Left ventricle myocardium inferior (tissue), 1 donor: ENCODE measurements at regions not wholly inside any gene's neighbourhood (a gene's known extent, or its start where the extent isn't known, plus 50 kb on each side); places are given as distances from the start of the nearest gene placed in this dataset.

Experiments
- DNase-seq: peaks from one replicate; pipeline ENCODE4 v3.0.0-alpha.2; 2020
- H3K27ac ChIP-seq: fragments of 200-600 bp; replicated peaks from 2 replicates; pipeline ENCODE4 v1.8.0; 2021
- H3K27me3 ChIP-seq: fragments of 200-600 bp; 2 replicates; pipeline ENCODE4 v1.8.0; 2021; ENCODE audit warnings: low read depth
- H3K36me3 ChIP-seq: fragments of 200-600 bp; 2 replicates; pipeline ENCODE4 v1.8.0; 2021
- H3K4me1 ChIP-seq: fragments of 200-600 bp; 2 replicates; pipeline ENCODE4 v1.8.0; 2021
- H3K4me3 ChIP-seq: fragments of 200-600 bp; 2 replicates; pipeline ENCODE4 v1.8.0; 2021; ENCODE audit warnings: mild to moderate bottlenecking, moderate library complexity
- H3K9me3 ChIP-seq: fragments of 200-600 bp; replicated peaks from 2 replicates; pipeline ENCODE4 v1.8.0; 2021
- CTCF ChIP-seq: fragments of 200-600 bp; IDR thresholded peaks from 2 replicates; pipeline ENCODE4 v1.8.0; 2021; ENCODE audit warnings: antibody characterized with exemption, mild to moderate bottlenecking, borderline replicate concordance
- intact Hi-C: fragments of 100-400 bp; cut with micrococcal nuclease; formaldehyde crosslinking; loops from one replicate; pipeline ENCODE4 v1.11.0; 2022
- donor health status: DM: no; HTN: yes; CAD: no; lungs with severe emphysema.

- Histone ChIP-seq H3K4me1 (peaks cover 8% of the 10 kb centered on the region), H3K36me3 (no peaks in the 10 kb centered on the region), H3K4me3 (no peak overlapping the region), H3K9me3 (no peaks in the 10 kb centered on the region), H3K27ac (no peak overlapping the region), H3K27me3 (no peaks in the 10 kb centered on the region)
- intact Hi-C loops, result no loop called here
- TF ChIP-seq CTCF, result no peak
- DNase-seq, result no peak
Observed at GRCh38 chr2:100765481-100765880, 54.5 kb upstream of the NPAS2 start.

- Histone ChIP-seq H3K27me3 (no peaks in the 10 kb centered on the region), H3K4me3 (no peak overlapping the region), H3K36me3 (no peaks in the 10 kb centered on the region), H3K4me1 (peaks cover 8% of the 10 kb centered on the region), H3K27ac (no peak overlapping the region), H3K9me3 (no peaks in the 10 kb centered on the region)
- no peak for DNase-seq
- no peak for TF ChIP-seq CTCF
- intact Hi-C loops, result no loop called here
Observed at GRCh38 chr2:100766256-100766655, 53.7 kb upstream of the NPAS2 start.

GRCh38 chr2:100766806-100767205 is 53.1 kb upstream of the NPAS2 start:
- Histone ChIP-seq H3K9me3 (no peaks in the 10 kb centered on the region), H3K4me3 (no peak overlapping the region), H3K27me3 (no peaks in the 10 kb centered on the region), H3K4me1 (peaks cover 8% of the 10 kb centered on the region), H3K27ac (no peak overlapping the region), H3K36me3 (no peaks in the 10 kb centered on the region)
- no peak for DNase-seq
- TF ChIP-seq CTCF, result no peak
- intact Hi-C loops, result no loop called here

- Histone ChIP-seq H3K4me1 (peaks cover 8% of the 10 kb centered on the region), H3K4me3 (no peak overlapping the region), H3K27ac (no peak overlapping the region), H3K9me3 (no peaks in the 10 kb centered on the region), H3K36me3 (no peaks in the 10 kb centered on the region), H3K27me3 (no peaks in the 10 kb centered on the region)
- no peak for DNase-seq
- intact Hi-C loops, result no loop called here
- no peak for TF ChIP-seq CTCF
Observed at GRCh38 chr2:100767224-100767653, 52.7 kb upstream of the NPAS2 start.

- Histone ChIP-seq H3K4me3 (no peak overlapping the region), H3K4me1 (peaks cover 8% of the 10 kb centered on the region), H3K27me3 (no peaks in the 10 kb centered on the region), H3K36me3 (no peaks in the 10 kb centered on the region), H3K9me3 (no peaks in the 10 kb centered on the region), H3K27ac (no peak overlapping the region)
- intact Hi-C loops, result no loop called here
- no peak for DNase-seq
- TF ChIP-seq CTCF, result no peak
Observed at GRCh38 chr2:100767810-100768806, 51.8 kb upstream of the NPAS2 start.
